NCI-H1417 (cell line): ENCODE measurements at regions not wholly inside any gene's neighbourhood (a gene's known extent, or its start where the extent isn't known, plus 50 kb on each side); places are given as distances from the start of the nearest gene placed in this dataset.
"Not testable (repeated sequence)": the region's sequence is repeated elsewhere in the genome, so short reads cannot be mapped to it uniquely, and the experiment has no call there.

Experiments
- DNase-seq, 3 experiments: peaks; one replicate each; lab custom pipeline; 2025; lab: John Stamatoyannopoulos, UW

GRCh38 chr4:137956256-137956655 is 285.9 kb downstream of the SLC7A11 start:
- DNase-seq: no peak

- no peak for DNase-seq
These were observed 286.6 kb downstream of the SLC7A11 start for GRCh38 chr4:137955595-137955994.

GRCh38 chr4:137952116-137952515 is 290.0 kb downstream of the SLC7A11 start:
- no peak for DNase-seq

- DNase-seq: no peak
These were observed 291.9 kb downstream of the SLC7A11 start for GRCh38 chr4:137950286-137950685.

GRCh38 chr4:137949746-137950145 is 292.4 kb downstream of the SLC7A11 start:
- DNase-seq: no peak

DNA sequence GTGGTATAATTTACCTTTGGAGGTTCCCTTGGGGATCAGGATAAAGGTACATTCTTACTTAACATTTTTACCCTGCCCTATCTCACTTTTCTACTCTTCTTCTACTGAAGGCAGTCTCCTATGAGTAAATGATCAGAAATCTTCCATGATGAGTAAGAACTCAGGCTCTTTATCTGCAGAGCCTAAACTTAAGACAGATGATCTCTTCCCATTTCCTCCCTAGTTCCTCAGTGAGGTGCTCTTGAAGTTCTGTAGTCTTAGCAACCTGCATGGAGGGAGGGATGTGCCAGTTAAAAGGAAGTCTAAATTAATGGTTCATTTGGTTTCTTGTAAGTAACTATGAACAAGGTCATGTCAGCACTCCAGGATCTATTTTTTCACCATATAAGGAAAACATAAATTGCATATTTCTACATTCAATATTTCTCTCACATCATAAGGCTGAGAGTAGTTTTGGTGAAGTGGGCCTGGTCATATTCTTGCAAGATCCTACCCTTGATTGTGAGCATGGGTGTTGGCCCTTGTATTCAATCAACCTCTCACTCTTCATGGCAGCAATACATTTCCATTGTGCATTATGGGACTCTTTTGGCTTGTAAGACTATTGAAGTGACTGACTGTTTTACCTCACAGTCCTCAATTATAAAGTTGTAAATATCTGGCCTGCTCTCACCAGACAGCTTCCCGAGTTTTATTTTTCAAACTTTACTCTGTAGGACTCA is 295.5 kb downstream of the SLC7A11 start:
- DNase-seq: no peak

DNA sequence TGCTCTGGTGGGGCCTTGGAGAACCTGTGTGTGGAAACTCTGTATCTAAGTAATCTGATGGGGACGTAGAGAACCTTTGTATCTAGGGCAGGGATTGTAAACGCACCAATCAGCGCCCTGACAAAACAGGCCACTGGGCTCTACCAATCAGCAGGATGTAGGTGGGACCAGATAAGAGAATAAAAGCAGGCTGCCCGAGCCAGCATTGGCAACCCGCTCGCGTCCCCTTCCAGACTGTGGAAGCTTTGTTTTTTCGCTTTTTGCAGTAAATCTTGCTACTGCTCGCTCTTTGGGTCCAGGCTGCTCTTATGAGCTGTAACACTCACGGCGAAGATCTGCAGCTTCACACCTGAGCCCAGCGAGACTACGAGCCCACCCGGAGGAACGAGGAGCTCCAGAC is 299.3 kb downstream of the SLC7A11 start:
- DNase-seq: not testable (repeated sequence)

DNA sequence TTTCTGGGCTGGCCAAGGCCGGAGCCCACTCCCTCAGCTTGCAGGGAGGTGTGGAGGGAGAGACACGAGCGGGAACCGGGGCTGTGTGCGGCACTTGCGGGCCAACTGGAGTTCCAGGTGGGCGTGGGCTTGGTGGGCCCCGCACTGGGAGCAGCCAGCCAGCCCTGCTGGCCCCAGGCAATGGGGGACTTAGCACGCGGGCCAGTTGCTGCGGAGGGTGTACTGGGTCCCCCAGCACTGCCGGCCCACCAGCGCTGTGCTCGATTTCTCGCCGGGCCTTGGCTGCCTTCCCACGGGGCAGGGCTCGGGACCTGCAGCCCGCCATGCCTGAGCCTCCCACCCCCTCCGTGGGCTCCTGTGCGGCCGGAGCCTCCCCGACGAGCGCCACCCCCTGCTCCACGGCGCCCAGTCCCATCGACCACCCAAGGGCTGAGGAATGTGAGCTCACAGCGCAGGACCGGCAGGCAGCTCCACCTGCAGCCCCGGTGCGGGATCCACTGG is 300.1 kb downstream of the SLC7A11 start:
- DNase-seq: not testable (repeated sequence)

GRCh38 chr4:137934911-137935310 is 307.2 kb downstream of the SLC7A11 start:
- DNase-seq: no peak

- DNase-seq: no peak
These were observed 308.1 kb downstream of the SLC7A11 start for GRCh38 chr4:137934046-137934445.

GRCh38 chr4:137927972-137928371 is 314.2 kb downstream of the SLC7A11 start:
- no peak for DNase-seq

DNA sequence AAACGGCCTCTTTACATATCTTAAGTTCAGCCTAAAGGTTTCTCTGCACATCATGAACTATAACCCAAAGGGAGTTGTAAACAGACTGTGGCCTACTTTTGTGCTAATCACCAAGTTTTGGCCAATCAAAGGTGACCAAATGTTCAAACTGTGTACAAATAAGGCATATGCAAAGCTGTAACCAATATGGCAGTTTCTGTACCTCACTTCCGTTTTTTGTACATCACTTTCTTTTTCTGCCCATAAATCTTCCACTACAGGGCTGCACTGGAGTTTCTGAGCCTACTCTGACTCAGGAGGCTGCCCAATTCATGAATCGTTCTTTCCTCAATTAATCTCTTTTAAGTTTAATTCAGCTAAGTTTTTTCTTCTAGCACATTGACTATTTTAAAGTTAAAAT is 318.7 kb downstream of the SLC7A11 start:
- DNase-seq: no peak

DNA sequence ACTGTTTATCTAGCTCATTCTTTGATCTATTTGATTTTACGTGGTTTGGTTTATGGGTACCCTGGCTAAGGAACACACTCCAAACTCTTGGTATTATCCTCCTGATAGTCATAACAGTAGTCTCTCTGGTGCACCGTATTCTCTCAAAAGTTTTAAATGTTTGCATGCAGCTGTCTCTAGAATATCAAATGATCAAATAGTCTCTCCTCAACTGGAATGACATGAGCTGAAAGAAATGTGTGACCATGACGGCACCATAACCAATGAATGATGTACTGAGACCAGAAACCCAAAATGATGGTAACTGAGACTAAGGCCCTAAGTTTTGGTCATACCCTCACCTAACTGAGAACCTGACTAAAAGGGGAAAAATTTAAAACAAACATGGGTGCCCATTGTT is 319.4 kb downstream of the SLC7A11 start:
- DNase-seq: no peak

DNA sequence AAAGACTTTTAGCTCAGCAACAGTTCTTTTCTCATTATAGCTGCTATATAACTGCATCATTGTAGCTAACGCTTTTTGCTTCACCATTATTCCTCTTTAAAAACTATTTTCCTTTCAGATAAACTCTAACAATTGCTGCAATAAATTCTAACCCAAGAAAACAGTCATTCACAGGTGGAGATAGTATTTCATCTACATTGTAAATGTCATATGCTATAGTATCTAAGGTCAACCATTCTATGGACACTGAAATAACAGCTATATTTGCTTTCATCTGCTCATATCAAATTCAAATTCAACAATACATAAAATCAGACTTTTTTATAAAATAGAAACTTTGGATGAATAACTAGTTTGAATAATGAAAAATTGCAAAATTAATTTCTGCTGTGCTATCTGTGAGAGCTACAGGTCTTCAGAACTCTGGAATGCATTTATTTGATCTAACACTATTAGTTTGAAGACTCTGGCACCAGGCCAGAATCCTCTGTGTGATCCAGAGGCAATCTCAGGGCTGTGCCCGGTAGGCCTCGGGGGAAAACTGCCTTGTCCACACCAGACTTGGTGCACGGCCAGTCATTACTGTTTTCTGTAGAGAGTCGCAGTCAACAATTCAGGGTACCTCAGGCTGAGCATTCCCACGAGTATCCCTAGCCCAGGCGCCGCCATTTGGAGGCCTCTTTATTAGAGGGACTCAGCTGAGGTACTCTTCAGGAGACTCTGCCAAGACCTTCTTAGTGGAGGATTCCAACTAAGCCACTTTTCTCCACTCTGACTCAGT is 332.4 kb downstream of the SLC7A11 start:
- peak; percentile 0 to 69 (median 16) for DNase-seq

DNA sequence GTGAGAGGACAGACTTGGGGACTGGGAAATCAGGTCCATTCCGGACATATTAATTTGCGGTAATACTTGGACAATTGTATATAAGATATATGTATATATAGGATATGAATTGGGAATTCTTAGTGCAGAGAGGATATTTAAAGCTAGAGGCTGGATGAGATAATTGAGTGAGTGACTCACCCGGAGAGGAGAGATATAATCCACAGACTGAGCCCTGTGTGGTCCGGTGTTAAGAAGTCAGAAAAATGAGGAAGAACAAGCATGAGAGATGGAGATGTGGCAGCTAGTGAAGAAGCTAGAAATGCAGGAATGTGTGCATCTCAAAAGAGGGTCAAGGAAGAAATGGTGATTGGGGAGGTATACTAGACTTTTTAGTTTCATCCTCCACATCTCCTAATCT is 336.2 kb downstream of the SLC7A11 start:
- DNase-seq: no peak

DNA sequence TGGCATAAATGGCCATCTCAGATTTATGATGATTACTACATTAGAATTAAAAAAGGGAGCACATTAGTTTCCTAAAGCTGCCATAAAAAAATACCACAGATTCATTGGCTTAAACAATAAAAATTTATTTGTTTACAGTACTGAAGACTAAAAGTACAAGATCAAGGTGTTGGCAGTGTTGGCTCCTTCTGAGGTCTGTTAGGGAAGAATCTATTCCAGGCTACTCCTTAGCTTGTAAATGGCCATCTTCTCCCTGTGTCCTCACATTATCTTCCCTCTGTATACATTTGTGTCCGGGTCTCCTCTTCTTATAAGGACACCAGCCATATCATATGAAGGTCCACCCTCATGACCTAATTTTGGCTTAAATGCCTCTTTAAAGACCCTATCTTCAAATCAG is 341.0 kb downstream of the SLC7A11 start:
- DNase-seq: no peak

DNA sequence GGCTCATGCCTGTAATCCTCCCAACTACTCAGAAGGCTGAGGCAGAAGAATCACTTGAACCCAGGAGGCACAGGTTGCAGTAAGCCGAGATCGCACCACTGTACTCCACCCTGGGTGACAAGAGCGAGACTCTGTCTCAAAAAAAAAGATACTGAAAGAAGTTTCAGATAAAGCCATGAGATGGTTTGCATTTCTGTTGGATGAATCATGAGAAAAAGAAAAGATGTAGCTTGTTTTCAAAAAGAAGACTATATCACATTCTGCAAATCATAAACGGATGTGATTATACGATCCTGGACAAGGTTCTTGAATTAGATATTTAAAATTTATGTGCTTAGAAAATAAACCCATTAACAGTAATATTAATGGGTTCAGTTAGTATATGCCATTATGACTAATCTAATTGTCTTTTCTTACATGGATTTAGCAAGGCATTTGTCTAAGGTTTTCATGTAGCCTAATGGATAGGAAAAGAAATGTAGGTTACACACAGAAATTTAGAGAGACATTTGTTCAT is 345.9 kb downstream of the SLC7A11 start:
- DNase-seq: no peak

- DNase-seq: not testable (repeated sequence)
These were observed 346.6 kb downstream of the SLC7A11 start for GRCh38 chr4:137895515-137895914.

DNA sequence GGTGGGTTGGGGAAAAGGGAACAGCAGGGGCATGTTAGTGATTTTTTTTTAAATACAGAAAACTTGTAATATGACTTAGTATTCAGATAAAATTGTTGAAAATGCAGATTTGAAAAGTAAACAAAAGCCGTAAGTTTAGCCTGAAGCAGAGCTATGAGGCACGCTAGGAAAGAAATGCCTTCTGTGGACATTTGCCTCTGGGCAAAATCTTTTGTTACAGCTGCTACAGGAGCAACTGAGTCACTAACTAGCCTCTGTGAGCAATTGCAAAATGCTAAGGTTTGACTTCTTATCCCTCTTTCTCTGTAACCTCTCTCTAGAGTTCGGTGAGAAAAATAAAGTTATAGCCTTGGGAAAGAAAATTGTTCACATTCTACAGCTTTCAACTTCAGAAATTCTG is 350.0 kb downstream of the SLC7A11 start:
- DNase-seq: no peak

DNA sequence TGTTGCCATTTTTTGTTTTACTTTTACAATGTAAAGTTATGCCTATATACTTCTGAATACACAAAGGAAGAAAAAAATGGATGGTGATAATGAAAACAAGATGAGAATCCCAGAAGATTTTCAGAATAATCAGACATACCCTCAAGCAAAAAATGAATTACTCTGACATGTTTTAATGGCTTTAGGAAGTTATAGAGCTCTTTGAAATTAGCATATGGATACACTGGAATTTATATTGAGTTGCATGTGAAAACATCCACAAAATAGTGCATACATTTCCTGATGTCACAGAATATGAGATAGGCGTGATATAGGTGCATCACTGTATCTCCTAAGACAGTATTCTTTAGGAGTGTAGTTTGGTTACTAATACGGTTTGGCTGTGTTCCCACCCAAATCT is 351.3 kb downstream of the SLC7A11 start:
- no peak for DNase-seq

GRCh38 chr4:137881641-137882040 is 349.3 kb upstream of the PCDH18 start:
- peak in 1 of 3 experiments; percentile 12 for DNase-seq

GRCh38 chr4:137868067-137868466 is 335.8 kb upstream of the PCDH18 start:
- not testable (repeated sequence) for DNase-seq

DNA sequence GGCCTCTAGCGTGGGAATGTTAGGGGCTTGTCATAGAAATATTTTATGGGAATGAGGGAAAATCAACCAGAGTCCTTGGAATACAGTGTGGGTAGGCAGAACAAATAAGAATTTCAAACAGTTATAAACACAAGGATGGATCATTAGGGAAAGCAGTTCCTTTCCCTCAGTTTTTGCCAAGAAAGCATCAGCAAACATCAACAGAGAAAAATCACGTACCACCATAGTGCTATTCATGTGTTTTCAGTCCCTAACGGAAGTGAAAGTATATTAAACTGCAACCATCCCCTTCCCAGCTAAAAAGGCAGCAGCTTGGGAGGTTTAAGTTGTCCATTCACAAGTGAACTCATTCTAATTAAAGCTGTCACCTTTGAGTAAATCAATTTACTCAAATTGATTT is 334.4 kb upstream of the PCDH18 start:
- no peak for DNase-seq
